Lower leg skin (tissue), 3 donors: ENCODE measurements at regions not wholly inside any gene's neighbourhood (a gene's known extent, or its start where the extent isn't known, plus 50 kb on each side); places are given as distances from the start of the nearest gene placed in this dataset.

ENCODE experiments used
- POLR2A ChIP-seq, 2 donors: fragments of 450-650 bp; IDR thresholded peaks; one replicate each; pipeline ENCODE4 v1.6.1; 2016 to 2017; ENCODE audit warnings: antibody characterized with exemption in 2 of 2, mild to moderate bottlenecking in 1 of 2, moderate library complexity in 1 of 2
- TF ChIP-seq, protein P1 (sequence below), 3 donors: fragments of 450-650 bp; IDR thresholded peaks; one replicate each; pipeline ENCODE4 v1.5.1; 2016; ENCODE audit warnings: antibody characterized with exemption in 3 of 3, mild to moderate bottlenecking in 3 of 3, moderate library complexity in 2 of 3

- TF ChIP-seq, protein P1, sequence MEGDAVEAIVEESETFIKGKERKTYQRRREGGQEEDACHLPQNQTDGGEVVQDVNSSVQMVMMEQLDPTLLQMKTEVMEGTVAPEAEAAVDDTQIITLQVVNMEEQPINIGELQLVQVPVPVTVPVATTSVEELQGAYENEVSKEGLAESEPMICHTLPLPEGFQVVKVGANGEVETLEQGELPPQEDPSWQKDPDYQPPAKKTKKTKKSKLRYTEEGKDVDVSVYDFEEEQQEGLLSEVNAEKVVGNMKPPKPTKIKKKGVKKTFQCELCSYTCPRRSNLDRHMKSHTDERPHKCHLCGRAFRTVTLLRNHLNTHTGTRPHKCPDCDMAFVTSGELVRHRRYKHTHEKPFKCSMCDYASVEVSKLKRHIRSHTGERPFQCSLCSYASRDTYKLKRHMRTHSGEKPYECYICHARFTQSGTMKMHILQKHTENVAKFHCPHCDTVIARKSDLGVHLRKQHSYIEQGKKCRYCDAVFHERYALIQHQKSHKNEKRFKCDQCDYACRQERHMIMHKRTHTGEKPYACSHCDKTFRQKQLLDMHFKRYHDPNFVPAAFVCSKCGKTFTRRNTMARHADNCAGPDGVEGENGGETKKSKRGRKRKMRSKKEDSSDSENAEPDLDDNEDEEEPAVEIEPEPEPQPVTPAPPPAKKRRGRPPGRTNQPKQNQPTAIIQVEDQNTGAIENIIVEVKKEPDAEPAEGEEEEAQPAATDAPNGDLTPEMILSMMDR (IDR thresholded peaks at IDR 0.05): no peak
- TF ChIP-seq POLR2A (IDR thresholded peaks at IDR 0.05): no peak
Observed at GRCh38 chr2:236352761-236353593, 88.8 kb upstream of the ASB18 start.
